Endothelial cell of umbilical vein (primary cell): ENCODE measurements at regions not wholly inside any gene's neighbourhood (a gene's known extent, or its start where the extent isn't known, plus 50 kb on each side); places are given as distances from the start of the nearest gene placed in this dataset.

Experiments used
- BruUV-seq: library from RNA; stranded (reverse); fragments of 400-500 nt; replicated peaks from 2 replicates; lab custom pipeline; 2021; lab: Mats Ljungman, UMichigan
- CTCF ChIA-PET: fragments of 300-600, 350-600 bp; sonication (Branson Sonifier 250); formaldehyde crosslinking; loops from one replicate; lab custom pipeline; 2021; ENCODE audit warnings: antibody characterized with exemption, inconsistent platforms; lab: Charles Lee
- POLR2A ChIA-PET: fragments of 300-600, 350-600 bp; sonication (Branson Sonifier 250); formaldehyde crosslinking; loops from one replicate; lab custom pipeline; 2021; ENCODE audit warnings: antibody characterized with exemption, inconsistent platforms; lab: Charles Lee
- DNase-seq: peaks from one replicate; pipeline ENCODE4 v3.0.0-alpha.2; 2011; ENCODE audit warnings: low read depth, low spot score
- FAIRE-seq: peaks from 2 replicates; lab custom pipeline; 2011; peaks lifted over from hg19 to GRCh38; lab: Jason Lieb, UNC
- H2AFZ ChIP-seq: 2 replicates; pipeline ENCODE4 v1.6.0; 2012; ENCODE audit warnings: low read depth, low read length, control low read depth, inconsistent platforms
- H3K27ac ChIP-seq: 2 replicates; pipeline ENCODE4 v1.5.1; 2011; ENCODE audit warnings: low read depth, mild to moderate bottlenecking, control low read depth, low read length, moderate library complexity; ENCODE audit not compliant: insufficient read depth
- H3K27me3 ChIP-seq, 2 experiments: 2 replicates each; pipeline versions ENCODE4 v1.6.0 to v1.6.1; 2011; ENCODE audit warnings: low read length in 2 of 2, mixed read lengths in 1 of 2; ENCODE audit not compliant: control insufficient read depth in 2 of 2, insufficient read depth in 2 of 2
- H3K36me3 ChIP-seq, 2 experiments: 2 replicates in 1 of 2; 3 replicates in 1 of 2; pipeline ENCODE4 v1.5.1; 2011; ENCODE audit warnings: low read length in 2 of 2, mild to moderate bottlenecking in 1 of 2, moderate library complexity in 1 of 2; ENCODE audit not compliant: control insufficient read depth in 2 of 2, insufficient read depth in 2 of 2; ENCODE audit errors: extremely low read depth in 1 of 2
- H3K4me1 ChIP-seq: 3 replicates; pipeline ENCODE4 v1.5.1; 2011; ENCODE audit warnings: mild to moderate bottlenecking, low read length; ENCODE audit not compliant: control insufficient read depth, insufficient read depth; ENCODE audit errors: extremely low read depth
- H3K4me2 ChIP-seq: 2 replicates; pipeline ENCODE4 v1.6.1; 2011; ENCODE audit warnings: low read length, control low read depth, mixed read lengths; ENCODE audit not compliant: insufficient read depth
- H3K4me3 ChIP-seq, 3 experiments: fragments of 200-600 bp in 1 of 3; sonication (generic), shearing (Covaris generic) in 1 of 3; replicated peaks in 1 of 3; 2 replicates each; pipeline ENCODE4 v1.5.1; 2011 to 2016; ENCODE audit warnings: control low read depth in 3 of 3, low read length in 3 of 3, mild to moderate bottlenecking in 2 of 3, inconsistent platforms in 1 of 3, low read depth in 1 of 3, moderate library complexity in 1 of 3; ENCODE audit not compliant: insufficient read depth in 1 of 3
- H3K79me2 ChIP-seq: 2 replicates; pipeline ENCODE4 v1.6.0; 2012; ENCODE audit warnings: low read length, inconsistent platforms; ENCODE audit not compliant: control insufficient read depth, insufficient read depth
- H3K9ac ChIP-seq: replicated peaks from 2 replicates; pipeline ENCODE3; 2011; ENCODE audit warnings: low read length, control low read depth; ENCODE audit not compliant: insufficient read depth; ENCODE audit errors: extremely low read depth
- H3K9me1 ChIP-seq: replicated peaks from 3 replicates; pipeline ENCODE4 v1.6.0; 2011; ENCODE audit warnings: mild to moderate bottlenecking, low read length; ENCODE audit not compliant: control insufficient read depth, insufficient read depth; ENCODE audit errors: extremely low read depth
- H3K9me3 ChIP-seq: replicated peaks from 2 replicates; pipeline ENCODE4 v1.5.1; 2012; ENCODE audit warnings: low read length, inconsistent platforms; ENCODE audit not compliant: control insufficient read depth, insufficient read depth
- H4K20me1 ChIP-seq: replicated peaks from 2 replicates; pipeline ENCODE3; 2011; ENCODE audit warnings: mild to moderate bottlenecking, low read length; ENCODE audit not compliant: control insufficient read depth, insufficient read depth; ENCODE audit errors: extremely low read depth
- EZH2 ChIP-seq: IDR thresholded peaks from 2 replicates; pipeline ENCODE4 v1.6.1; 2012; ENCODE audit warnings: borderline replicate concordance, low read depth, mild to moderate bottlenecking, moderate library complexity, low read length, inconsistent platforms; ENCODE audit not compliant: severe bottlenecking
- FOS ChIP-seq: IDR thresholded peaks from 2 replicates; pipeline ENCODE4 v1.6.1; 2011; ENCODE audit warnings: mild to moderate bottlenecking, low read length, moderate library complexity, borderline replicate concordance; ENCODE audit not compliant: insufficient read depth
- GATA2 ChIP-seq: IDR thresholded peaks from 2 replicates; pipeline ENCODE4 v1.7.0; 2011; ENCODE audit warnings: low read depth, mild to moderate bottlenecking, moderate library complexity, mixed read lengths, low read length; ENCODE audit not compliant: insufficient read length, insufficient read depth
- JUN ChIP-seq: IDR thresholded peaks from 2 replicates; pipeline ENCODE4 v1.6.1; 2011; ENCODE audit warnings: borderline replicate concordance, low read depth; ENCODE audit not compliant: insufficient read length, insufficient read depth
- MYC ChIP-seq: IDR thresholded peaks from one replicate; pipeline ENCODE4 v1.6.1; 2011; ENCODE audit warnings: mild to moderate bottlenecking, low read depth, low read length
- POLR2A ChIP-seq: IDR thresholded peaks from 2 replicates; pipeline ENCODE4 v1.6.1; 2012; ENCODE audit warnings: low read depth, mild to moderate bottlenecking, control low read depth, low read length
- POLR2AphosphoS5 ChIP-seq: IDR thresholded peaks from 2 replicates; pipeline ENCODE4 v1.6.1; 2012; ENCODE audit warnings: low read depth, mild to moderate bottlenecking, control low read depth, low read length, moderate library complexity; ENCODE audit not compliant: insufficient read depth
- dilution Hi-C: fragments of 300-500 bp; cut with MboI; formaldehyde crosslinking; loops from one replicate; pipeline ENCODE4 v1.15.0; 2019; ENCODE audit warnings: low sequenced_read_pairs; ENCODE audit not compliant: extremely low pct_ligation_motif_present
- intact Hi-C: fragments of 100-400 bp; cut with micrococcal nuclease; formaldehyde crosslinking; loops from one replicate; pipeline ENCODE4 v1.10.0; 2022
- TF ChIP-seq, protein P1 (sequence below), 2 donors: IDR thresholded peaks; 1 replicate in 1 of 2; 2 replicates in 1 of 2; pipeline ENCODE4 v1.5.1; 2011; ENCODE audit warnings: low read length in 2 of 2, mild to moderate bottlenecking in 2 of 2, moderate library complexity in 2 of 2, control low read depth in 1 of 2, inconsistent platforms in 1 of 2, low read depth in 1 of 2; ENCODE audit not compliant: insufficient read depth in 1 of 2; ENCODE audit errors: extremely low read depth in 1 of 2
- TF ChIP-seq, protein P2 (sequence below): IDR thresholded peaks from 2 replicates; pipeline ENCODE4 v1.6.1; 2011; ENCODE audit not compliant: insufficient read depth, insufficient read length

- Histone ChIP-seq H4K20me1 (no peaks in the 10 kb centered on the region), H3K4me1 (no peaks in the 10 kb centered on the region), H3K9me3 (peaks cover 2% of the 10 kb centered on the region), H3K9me1 (no peaks in the 10 kb centered on the region), H3K27me3 (no peaks in the 10 kb centered on the region), H3K4me3 (no peak overlapping the region), H2AFZ (no peak overlapping the region), H3K4me2 (no peak overlapping the region), H3K36me3 (no peaks in the 10 kb centered on the region), H3K9ac (no peak overlapping the region), H3K79me2 (no peaks in the 10 kb centered on the region), H3K27ac (no peak overlapping the region)
- ChIA-PET CTCF (no interaction called here), POLR2A (no interaction called here)
- intact Hi-C loops (no loop called here), dilution Hi-C loops (no loop called here)
- no TSS peak for BruUV-seq
- FAIRE-seq (no peak), DNase-seq (no peak)
- no peak for TF ChIP-seq POLR2A
- TF ChIP-seq POLR2AphosphoS5: no peak
- TF ChIP-seq EZH2: no peak
- TF ChIP-seq JUN: no peak
- TF ChIP-seq FOS: no peak
- TF ChIP-seq, protein P1, sequence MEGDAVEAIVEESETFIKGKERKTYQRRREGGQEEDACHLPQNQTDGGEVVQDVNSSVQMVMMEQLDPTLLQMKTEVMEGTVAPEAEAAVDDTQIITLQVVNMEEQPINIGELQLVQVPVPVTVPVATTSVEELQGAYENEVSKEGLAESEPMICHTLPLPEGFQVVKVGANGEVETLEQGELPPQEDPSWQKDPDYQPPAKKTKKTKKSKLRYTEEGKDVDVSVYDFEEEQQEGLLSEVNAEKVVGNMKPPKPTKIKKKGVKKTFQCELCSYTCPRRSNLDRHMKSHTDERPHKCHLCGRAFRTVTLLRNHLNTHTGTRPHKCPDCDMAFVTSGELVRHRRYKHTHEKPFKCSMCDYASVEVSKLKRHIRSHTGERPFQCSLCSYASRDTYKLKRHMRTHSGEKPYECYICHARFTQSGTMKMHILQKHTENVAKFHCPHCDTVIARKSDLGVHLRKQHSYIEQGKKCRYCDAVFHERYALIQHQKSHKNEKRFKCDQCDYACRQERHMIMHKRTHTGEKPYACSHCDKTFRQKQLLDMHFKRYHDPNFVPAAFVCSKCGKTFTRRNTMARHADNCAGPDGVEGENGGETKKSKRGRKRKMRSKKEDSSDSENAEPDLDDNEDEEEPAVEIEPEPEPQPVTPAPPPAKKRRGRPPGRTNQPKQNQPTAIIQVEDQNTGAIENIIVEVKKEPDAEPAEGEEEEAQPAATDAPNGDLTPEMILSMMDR (IDR thresholded peaks at IDR 0.05; ENCODE audit: extremely low read depth in 1 of 2, insufficient read depth in 1 of 2, low read depth in 1 of 2, low read length in 2 of 2): no peak
- TF ChIP-seq GATA2: no peak
- TF ChIP-seq MYC: no peak
- TF ChIP-seq, protein P2, sequence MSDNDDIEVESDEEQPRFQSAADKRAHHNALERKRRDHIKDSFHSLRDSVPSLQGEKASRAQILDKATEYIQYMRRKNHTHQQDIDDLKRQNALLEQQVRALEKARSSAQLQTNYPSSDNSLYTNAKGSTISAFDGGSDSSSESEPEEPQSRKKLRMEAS: no peak
Observed at GRCh38 chr2:125490308-125490707, 1165.7 kb upstream of the GYPC start.
